H1 (cell line): ENCODE measurements at regions not wholly inside any gene's neighbourhood (a gene's known extent, or its start where the extent isn't known, plus 50 kb on each side); places are given as distances from the start of the nearest gene placed in this dataset.

Source experiments
- CTCF ChIA-PET: fragments of 300-600 bp; sonication (Branson Sonifier 250); formaldehyde crosslinking; loops from one replicate; lab custom pipeline; 2021; ENCODE audit not compliant: partially characterized antibody; lab: Charles Lee
- POLR2A ChIA-PET: fragments of 300-600 bp; sonication (Branson Sonifier 250); formaldehyde crosslinking; loops from one replicate; lab custom pipeline; 2021; ENCODE audit warnings: inconsistent platforms; ENCODE audit not compliant: partially characterized antibody; lab: Charles Lee
- DNase-seq, 2 experiments: peaks; one replicate each; pipeline versions ENCODE4 v3.0.0 to v3.0.0-alpha.2; 2010 to 2022; ENCODE audit warnings: low spot score in 2 of 2, low read depth in 1 of 2, mixed read lengths in 1 of 2
- FAIRE-seq: peaks from 2 replicates; lab custom pipeline; 2011; peaks lifted over from hg19 to GRCh38; lab: Jason Lieb, UNC
- H2AFZ ChIP-seq: 2 replicates; pipeline ENCODE4 v1.8.1; 2012; ENCODE audit warnings: low read length, inconsistent platforms
- H2AK5ac ChIP-seq: 2 replicates; pipeline ENCODE4 v1.6.1; 2013; ENCODE audit warnings: low read depth, low read length
- H2BK120ac ChIP-seq: replicated peaks from 2 replicates; pipeline ENCODE3; 2013; ENCODE audit warnings: low read depth, low read length, inconsistent platforms
- H2BK12ac ChIP-seq: 2 replicates; pipeline ENCODE4 v1.6.1; 2013; ENCODE audit warnings: low read depth, low read length
- H2BK15ac ChIP-seq: 2 replicates; pipeline ENCODE4 v1.6.1; 2013; ENCODE audit warnings: low read length
- H2BK20ac ChIP-seq: 2 replicates; pipeline ENCODE4 v1.6.1; 2013; ENCODE audit warnings: low read length
- H2BK5ac ChIP-seq: 2 replicates; pipeline ENCODE4 v1.6.1; 2013; ENCODE audit warnings: low read depth, low read length
- H3K14ac ChIP-seq: 2 replicates; pipeline ENCODE4 v1.6.1; 2013; ENCODE audit warnings: inconsistent platforms; ENCODE audit not compliant: insufficient read length
- H3K18ac ChIP-seq: 2 replicates; pipeline ENCODE4 v1.6.1; 2013; ENCODE audit warnings: low read length; ENCODE audit errors: extremely low read depth
- H3K23ac ChIP-seq: 2 replicates; pipeline ENCODE4 v1.6.1; 2013; ENCODE audit warnings: inconsistent platforms; ENCODE audit not compliant: insufficient read length
- H3K23me2 ChIP-seq: 2 replicates; pipeline ENCODE4 v1.6.1; 2013; ENCODE audit warnings: low read depth, low read length
- H3K27ac ChIP-seq: 2 replicates; pipeline ENCODE4 v1.6.1; 2011; ENCODE audit warnings: low read depth, low read length, inconsistent platforms
- H3K27me3 ChIP-seq, 4 experiments: replicated peaks in 1 of 4; 1 replicate in 1 of 4; 2 replicates in 3 of 4; pipeline versions ENCODE4 v1.6.1 to v1.8.1; 2011 to 2013; ENCODE audit warnings: low read length in 3 of 4, mild to moderate bottlenecking in 3 of 4, inconsistent platforms in 2 of 4, mixed read lengths in 2 of 4, moderate library complexity in 1 of 4; ENCODE audit not compliant: control insufficient read depth in 3 of 4, insufficient read depth in 3 of 4; ENCODE audit errors: extremely low read depth in 1 of 4
- H3K36me3 ChIP-seq, 4 experiments: 2 replicates each; pipeline versions ENCODE4 v1.6.1 to v1.8.1; 2011 to 2013; ENCODE audit warnings: mild to moderate bottlenecking in 4 of 4, low read length in 3 of 4, moderate library complexity in 2 of 4, control low read depth in 1 of 4, inconsistent platforms in 1 of 4; ENCODE audit not compliant: insufficient read depth in 4 of 4, control insufficient read depth in 2 of 4
- H3K4ac ChIP-seq: replicated peaks from 2 replicates; pipeline ENCODE3; 2013; ENCODE audit warnings: low read length, low read depth, mixed read lengths, inconsistent platforms; ENCODE audit not compliant: insufficient read length
- H3K4me1 ChIP-seq, 4 experiments: replicated peaks in 1 of 4; 1 replicate in 1 of 4; 2 replicates in 3 of 4; pipeline versions ENCODE4 v1.6.1 to v1.8.1; 2011 to 2013; ENCODE audit warnings: low read length in 3 of 4, inconsistent platforms in 2 of 4, mixed read lengths in 1 of 4; ENCODE audit not compliant: insufficient read depth in 4 of 4, control insufficient read depth in 3 of 4
- H3K4me2 ChIP-seq, 2 experiments: 2 replicates each; pipeline versions ENCODE4 v1.6.1 to v1.8.1; 2011 to 2013; ENCODE audit warnings: low read depth in 2 of 2, low read length in 2 of 2, control low read depth in 1 of 2, inconsistent platforms in 1 of 2, mild to moderate bottlenecking in 1 of 2; ENCODE audit not compliant: insufficient read depth in 1 of 2
- H3K4me3 ChIP-seq, 4 experiments: fragments of 200-600, 300-600 bp in 1 of 4; sonication (generic), shearing (Covaris generic), sonication (Bioruptor Twin) in 1 of 4; 2 replicates each; pipeline versions ENCODE4 v1.5.1 to v1.8.1; 2011 to 2016; ENCODE audit warnings: low read length in 4 of 4, low read depth in 3 of 4, control low read depth in 2 of 4, inconsistent platforms in 2 of 4, mild to moderate bottlenecking in 2 of 4, mixed read lengths in 1 of 4, moderate library complexity in 1 of 4; ENCODE audit not compliant: insufficient read depth in 2 of 4; ENCODE audit errors: extremely low read depth in 1 of 4
- H3K56ac ChIP-seq: replicated peaks from 2 replicates; pipeline ENCODE3; 2013; ENCODE audit warnings: low read depth, mild to moderate bottlenecking, mixed read lengths, low read length, inconsistent platforms; ENCODE audit not compliant: insufficient read length
- H3K79me1 ChIP-seq: 2 replicates; pipeline ENCODE4 v1.6.1; 2013; ENCODE audit warnings: low read depth, low read length, control low read depth
- H3K79me2 ChIP-seq, 2 experiments: 2 replicates each; pipeline versions ENCODE4 v1.6.1 to v1.8.1; 2012 to 2013; ENCODE audit warnings: low read length in 2 of 2, mild to moderate bottlenecking in 2 of 2, inconsistent platforms in 1 of 2; ENCODE audit not compliant: insufficient read depth in 2 of 2, control insufficient read depth in 1 of 2
- H3K9ac ChIP-seq, 4 experiments: replicated peaks in 1 of 4; 1 replicate in 1 of 4; 2 replicates in 3 of 4; pipeline versions ENCODE4 v1.6.1 to v1.8.1; 2011 to 2013; ENCODE audit warnings: low read depth in 3 of 4, low read length in 3 of 4, control low read depth in 2 of 4, mild to moderate bottlenecking in 2 of 4, moderate library complexity in 2 of 4, inconsistent platforms in 1 of 4; ENCODE audit errors: extremely low read depth in 1 of 4
- H3K9me3 ChIP-seq, 2 experiments: 2 replicates each; pipeline versions ENCODE4 v1.6.1 to v1.8.1; 2012 to 2013; ENCODE audit warnings: mild to moderate bottlenecking in 2 of 2, moderate library complexity in 2 of 2, control low read depth in 1 of 2, inconsistent platforms in 1 of 2, low read depth in 1 of 2, low read length in 1 of 2, mixed read lengths in 1 of 2; ENCODE audit not compliant: insufficient read depth in 2 of 2
- H4K20me1 ChIP-seq, 2 experiments: replicated peaks in 1 of 2; 2 replicates each; pipeline versions ENCODE3 to v1.8.1; 2011 to 2013; ENCODE audit warnings: inconsistent platforms in 2 of 2, low read length in 2 of 2, mild to moderate bottlenecking in 1 of 2; ENCODE audit not compliant: insufficient read depth in 2 of 2, control insufficient read depth in 1 of 2
- H4K5ac ChIP-seq: 2 replicates; pipeline ENCODE4 v1.6.1; 2013; ENCODE audit warnings: low read length, low read depth, mixed read lengths, inconsistent platforms; ENCODE audit not compliant: insufficient read length
- H4K8ac ChIP-seq: 2 replicates; pipeline ENCODE4 v1.8.0; 2013; ENCODE audit warnings: mild to moderate bottlenecking, moderate library complexity, low read length, inconsistent platforms; ENCODE audit not compliant: insufficient read depth; ENCODE audit errors: extremely low read depth
- H4K91ac ChIP-seq: replicated peaks from 2 replicates; pipeline ENCODE3; 2013; ENCODE audit warnings: low read length, mixed read lengths, inconsistent platforms; ENCODE audit not compliant: insufficient read length
- BCL11A ChIP-seq, 2 experiments: IDR thresholded peaks; one replicate each; pipeline ENCODE4 v1.6.1; 2011; ENCODE audit warnings: low read depth in 2 of 2, low read length in 2 of 2, mild to moderate bottlenecking in 2 of 2
- BRCA1 ChIP-seq: IDR thresholded peaks from 2 replicates; pipeline ENCODE4 v1.6.1; 2012; ENCODE audit warnings: low read depth, low read length, improper control_type of control experiment
- CBX8 ChIP-seq: fragments of 300-800, 300-1000 bp; sonication (generic); IDR thresholded peaks from 2 replicates; pipeline ENCODE4 v1.7.1; 2016; ENCODE audit warnings: low read depth, low read length, borderline replicate concordance
- FOSL1 ChIP-seq: IDR thresholded peaks from 2 replicates; pipeline ENCODE4 v1.6.1; 2011; ENCODE audit warnings: mild to moderate bottlenecking, low read depth, low read length, moderate library complexity; ENCODE audit not compliant: insufficient read depth
- GTF2F1 ChIP-seq: IDR thresholded peaks from 2 replicates; pipeline ENCODE4 v1.6.1; 2012; ENCODE audit warnings: low read depth, low read length, improper control_type of control experiment, borderline replicate concordance
- HDAC6 ChIP-seq: IDR thresholded peaks from one replicate; pipeline ENCODE4 v1.7.1; 2012; ENCODE audit warnings: low read depth, mild to moderate bottlenecking, inconsistent platforms, low read length, moderate library complexity
- JUND ChIP-seq: IDR thresholded peaks from 2 replicates; pipeline ENCODE4 v1.6.1; 2011; ENCODE audit warnings: mild to moderate bottlenecking, improper control_type of control experiment, low read length
- KDM4A ChIP-seq: IDR thresholded peaks from one replicate; pipeline ENCODE4 v1.7.1; 2012; ENCODE audit warnings: low read depth, mild to moderate bottlenecking, moderate library complexity, low read length, inconsistent platforms; ENCODE audit not compliant: severe bottlenecking
- POLR2AphosphoS5 ChIP-seq: IDR thresholded peaks from 2 replicates; pipeline ENCODE4 v1.6.1; 2011; ENCODE audit warnings: low read depth, low read length
- POU5F1 ChIP-seq: IDR thresholded peaks from 2 replicates; pipeline ENCODE4 v1.6.1; 2011; ENCODE audit warnings: low read depth, mild to moderate bottlenecking, low read length, moderate library complexity
- RFX5 ChIP-seq: IDR thresholded peaks from 2 replicates; pipeline ENCODE4 v1.6.1; 2011; ENCODE audit warnings: low read depth, low read length, improper control_type of control experiment, borderline replicate concordance
- RXRA ChIP-seq: IDR thresholded peaks from 2 replicates; pipeline ENCODE4 v1.6.1; 2011; ENCODE audit warnings: low read depth, mild to moderate bottlenecking, low read length, moderate library complexity; ENCODE audit not compliant: insufficient read depth
- SP4 ChIP-seq: IDR thresholded peaks from 2 replicates; pipeline ENCODE4 v1.6.1; 2012; ENCODE audit warnings: low read length, inconsistent platforms
- TAF1 ChIP-seq: IDR thresholded peaks from 2 replicates; pipeline ENCODE4 v1.6.1; 2011; ENCODE audit warnings: mild to moderate bottlenecking, low read depth, low read length
- WGBS, 2 experiments: shearing (Covaris generic) in 1 of 2; methylation state at CpG; one replicate each; pipeline versions ENCODE4 v1.1.6 to v1.1.7; 2013 to 2015; ENCODE audit warnings: low lambda C conversion rate in 2 of 2, mixed read lengths in 2 of 2, inconsistent platforms in 1 of 2, low coverage in 1 of 2, missing lambda C conversion rate in 1 of 2; ENCODE audit not compliant: insufficient replicate concordance in 2 of 2, insufficient coverage in 1 of 2, insufficient read length in 1 of 2; ENCODE audit errors: extremely low coverage in 1 of 2, missing lambda C conversion rate in 1 of 2; 5-methylcytosine and 5-hydroxymethylcytosine counted together
- TF ChIP-seq, protein P1 (sequence below): IDR thresholded peaks from 2 replicates; pipeline ENCODE4 v1.6.1; 2012; ENCODE audit warnings: inconsistent platforms

DNA sequence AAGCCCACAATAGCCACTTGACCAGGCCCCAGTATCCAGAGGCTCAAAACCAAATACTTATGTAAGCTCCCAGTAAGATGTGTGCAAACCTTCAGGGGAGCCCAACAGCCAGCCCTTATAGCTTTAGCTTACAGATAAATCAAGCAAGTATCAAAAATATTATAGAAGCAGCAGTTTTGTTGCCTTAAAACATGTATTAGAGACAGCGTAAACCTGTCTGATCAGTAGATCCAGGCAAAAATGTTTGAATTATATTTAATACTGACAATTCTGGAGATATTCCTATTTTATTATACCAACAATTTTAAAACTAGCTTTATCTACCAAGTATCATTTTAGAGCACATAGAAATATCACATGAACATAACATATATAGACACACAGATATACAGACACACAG, 365.6 kb upstream of the KLF4 start:
- Histone ChIP-seq H2BK5ac (no peak overlapping the region), H3K23ac (no peak overlapping the region), H3K14ac (no peak overlapping the region), H3K56ac (no peak overlapping the region), H4K5ac (no peak overlapping the region), H2BK20ac (no peak overlapping the region), H3K9ac (no peak overlapping the region), H4K8ac (no peak overlapping the region), H4K20me1 (no peaks in the 10 kb centered on the region), H3K9me3 (peaks cover 3 to 4% of the 10 kb centered on the region in 2 experiments; a peak in 2 of 4 replicates), H3K79me2 (no peaks in the 10 kb centered on the region), H4K91ac (no peak overlapping the region), H3K79me1 (no peaks in the 10 kb centered on the region), H3K18ac (no peak overlapping the region), H3K27ac (no peak overlapping the region), H3K4ac (no peak overlapping the region), H3K4me1 (no peaks in the 10 kb centered on the region), H2BK15ac (no peak overlapping the region), H2AFZ (no peak overlapping the region), H3K27me3 (no peaks in the 10 kb centered on the region), H3K4me2 (no peak overlapping the region), H2BK12ac (no peak overlapping the region), H3K23me2 (no peaks in the 10 kb centered on the region), H3K4me3 (no peak overlapping the region), H2AK5ac (no peak overlapping the region), H2BK120ac (no peak overlapping the region), H3K36me3 (no peaks in the 10 kb centered on the region)
- ChIA-PET POLR2A (no interaction called here), CTCF (no interaction called here)
- FAIRE-seq: no peak
- 94% methylated on average over 1 of the region's 1 CpG; no CpG with 5 or more reads in 1 of the 2 experiments for WGBS, 2 experiments
- no peak for DNase-seq
- TF ChIP-seq SP4 (no peak), TAF1 (no peak), FOSL1 (no peak), CBX8 (no peak), JUND (no peak), KDM4A (no peak), HDAC6 (no peak), BCL11A (IDR thresholded peaks at IDR 0.05; ENCODE audit: low read depth in 2 of 2, low read length in 2 of 2) (no peak), GTF2F1 (no peak), RFX5 (no peak), POLR2AphosphoS5 (no peak), RXRA (no peak), POU5F1 (no peak), BRCA1 (no peak)
- TF ChIP-seq, protein P1, sequence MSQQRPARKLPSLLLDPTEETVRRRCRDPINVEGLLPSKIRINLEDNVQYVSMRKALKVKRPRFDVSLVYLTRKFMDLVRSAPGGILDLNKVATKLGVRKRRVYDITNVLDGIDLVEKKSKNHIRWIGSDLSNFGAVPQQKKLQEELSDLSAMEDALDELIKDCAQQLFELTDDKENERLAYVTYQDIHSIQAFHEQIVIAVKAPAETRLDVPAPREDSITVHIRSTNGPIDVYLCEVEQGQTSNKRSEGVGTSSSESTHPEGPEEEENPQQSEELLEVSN: no peak
